Natural killer cell (primary cell): ENCODE measurements at regions not wholly inside any gene's neighbourhood (a gene's known extent, or its start where the extent isn't known, plus 50 kb on each side); places are given as distances from the start of the nearest gene placed in this dataset.

Experiments used
- ATAC-seq, 3 donors: fragments of 150-1000 bp in 2 of 3; fragments of 200-7000 bp in 1 of 3; cut with Tn5 transposase; 1 replicate in 1 of 3; 2 replicates in 2 of 3; pipeline ENCODE4 v1.10.0; 2021; ENCODE audit warnings: mild to moderate bottlenecking in 2 of 3, moderate library complexity in 2 of 3
- DNase-seq, 2 donors: peaks; one replicate each; pipeline versions ENCODE4 v3.0.0 to v3.0.0-alpha.2; 2013 to 2021; ENCODE audit warnings: mixed read lengths in 1 of 2
- H3K27ac ChIP-seq: one replicate; pipeline ENCODE4 v1.5.1; 2013; ENCODE audit warnings: mild to moderate bottlenecking, low read length
- H3K27me3 ChIP-seq: one replicate; pipeline ENCODE4 v1.6.1; 2013; ENCODE audit warnings: low read length; ENCODE audit not compliant: control insufficient read depth, insufficient read depth
- H3K36me3 ChIP-seq: one replicate; pipeline ENCODE4 v1.6.1; 2013; ENCODE audit warnings: low read length; ENCODE audit not compliant: control insufficient read depth, insufficient read depth
- H3K4me1 ChIP-seq: one replicate; pipeline ENCODE4 v1.6.1; 2013; ENCODE audit warnings: low read length; ENCODE audit not compliant: control insufficient read depth, insufficient read depth
- H3K4me3 ChIP-seq: one replicate; pipeline ENCODE4 v1.5.1; 2013; ENCODE audit warnings: low read length
- H3K9me3 ChIP-seq: one replicate; pipeline ENCODE4 v1.6.1; 2013; ENCODE audit warnings: low read length; ENCODE audit not compliant: control insufficient read depth, insufficient read depth
- H3K27ac Mint-ChIP-seq, 2 donors: one replicate each; pipeline ENCODE4 v1.8.0; 2022; ENCODE audit warnings: mild to moderate bottlenecking in 2 of 2, mixed read lengths in 2 of 2, moderate library complexity in 1 of 2
- H3K27me3 Mint-ChIP-seq, 2 donors: one replicate each; pipeline ENCODE4 v1.8.0; 2022; ENCODE audit warnings: low read depth in 2 of 2, mixed read lengths in 2 of 2
- H3K36me3 Mint-ChIP-seq: one replicate; pipeline ENCODE4 v1.8.0; 2022; ENCODE audit warnings: mixed read lengths
- H3K4me1 Mint-ChIP-seq, 2 donors: one replicate each; pipeline ENCODE4 v1.8.0; 2022; ENCODE audit warnings: mixed read lengths in 2 of 2
- H3K4me3 Mint-ChIP-seq: one replicate; pipeline ENCODE4 v1.8.0; 2022; ENCODE audit warnings: mild to moderate bottlenecking, moderate library complexity, mixed read lengths
- H3K9me3 Mint-ChIP-seq, 2 donors: one replicate each; pipeline ENCODE4 v1.8.0; 2022; ENCODE audit warnings: mixed read lengths in 2 of 2
- CTCF ChIP-seq: fragments of 200-600 bp; IDR thresholded peaks from one replicate; pipeline ENCODE4 v1.8.0; 2022; ENCODE audit warnings: antibody characterized with exemption
- WGBS: methylation state at CpG from one replicate; pipeline ENCODE4 v1.1.7; 2013; ENCODE audit warnings: missing lambda C conversion rate; ENCODE audit not compliant: insufficient coverage; 5-methylcytosine and 5-hydroxymethylcytosine counted together
- intact Hi-C: fragments of 100-400 bp; cut with micrococcal nuclease; formaldehyde crosslinking; loops from one replicate; pipeline ENCODE4 v1.14.2; 2022

- Mint-ChIP-seq H3K4me3 (no peak overlapping the region), H3K4me1 (peaks cover 15 to 17% of the 10 kb centered on the region in 2 donors), H3K27me3 (peaks cover 4 to 5% of the 10 kb centered on the region in 2 donors), H3K9me3 (no peaks in the 10 kb centered on the region), H3K27ac (no peak overlapping the region), H3K36me3 (no peaks in the 10 kb centered on the region)
- Histone ChIP-seq H3K27ac (no peak overlapping the region), H3K4me3 (no peak overlapping the region), H3K27me3 (no peaks in the 10 kb centered on the region), H3K4me1 (no peaks in the 10 kb centered on the region), H3K36me3 (no peaks in the 10 kb centered on the region), H3K9me3 (no peaks in the 10 kb centered on the region)
- ATAC-seq = no peak
- 84% methylated on average over 10 of the region's 10 CpGs for WGBS
- TF ChIP-seq CTCF = no peak
- intact Hi-C loops = no loop called here
- DNase-seq = no peak
These were observed 52.0 kb upstream of the GADD45A start for GRCh38 chr1:67632811-67633655.

GRCh38 chr1:67634396-67634935 lies 50.5 kb upstream of the GADD45A start:
- Mint-ChIP-seq H3K27ac (no peak overlapping the region), H3K27me3 (peaks cover 4 to 7% of the 10 kb centered on the region in 2 donors), H3K4me1 (peaks cover 15 to 17% of the 10 kb centered on the region in 2 donors), H3K9me3 (no peaks in the 10 kb centered on the region), H3K36me3 (no peaks in the 10 kb centered on the region), H3K4me3 (no peak overlapping the region)
- H3K36me3 ChIP-seq = no peaks in the 10 kb centered on the region
- no peak overlapping the region for H3K27ac ChIP-seq
- DNase-seq (no peak), ATAC-seq (no peak)
- no peaks in the 10 kb centered on the region for H3K9me3 ChIP-seq
- H3K4me3 ChIP-seq = no peak overlapping the region
- intact Hi-C loops = no loop called here
- 93% methylated on average over 6 of the region's 6 CpGs for WGBS
- no peaks in the 10 kb centered on the region for H3K27me3 ChIP-seq
- no peaks in the 10 kb centered on the region for H3K4me1 ChIP-seq
- TF ChIP-seq CTCF = no peak

- H3K9me3 ChIP-seq = no peaks in the 10 kb centered on the region
- Mint-ChIP-seq H3K4me3 (no peak overlapping the region), H3K4me1 (peaks cover 15 to 17% of the 10 kb centered on the region in 2 donors), H3K9me3 (no peaks in the 10 kb centered on the region), H3K27me3 (peaks cover 4 to 7% of the 10 kb centered on the region in 2 donors), H3K27ac (no peak overlapping the region), H3K36me3 (no peaks in the 10 kb centered on the region)
- no peaks in the 10 kb centered on the region for H3K36me3 ChIP-seq
- 35% methylated on average over 14 of the region's 14 CpGs for WGBS
- no peak for TF ChIP-seq CTCF
- DNase-seq (no peak), ATAC-seq (peak in 1 of 3 donors; percentile 46)
- intact Hi-C loops = no loop called here
- H3K4me1 ChIP-seq = no peaks in the 10 kb centered on the region
- H3K27ac ChIP-seq = no peak overlapping the region
- H3K4me3 ChIP-seq = no peak overlapping the region
- H3K27me3 ChIP-seq = no peaks in the 10 kb centered on the region
These were observed 49.8 kb upstream of the GADD45A start for GRCh38 chr1:67635055-67635809.
